COLO829 (cell line): ENCODE measurements at regions not wholly inside any gene's neighbourhood (a gene's known extent, or its start where the extent isn't known, plus 50 kb on each side); places are given as distances from the start of the nearest gene placed in this dataset.
"Not testable (repeated sequence)": the region's sequence is repeated elsewhere in the genome, so short reads cannot be mapped to it uniquely, and the experiment has no call there.

Experiments used
- DNase-seq: peaks from one replicate; pipeline ENCODE4 v3.0.0; 2012; ENCODE audit warnings: low spot score

DNA sequence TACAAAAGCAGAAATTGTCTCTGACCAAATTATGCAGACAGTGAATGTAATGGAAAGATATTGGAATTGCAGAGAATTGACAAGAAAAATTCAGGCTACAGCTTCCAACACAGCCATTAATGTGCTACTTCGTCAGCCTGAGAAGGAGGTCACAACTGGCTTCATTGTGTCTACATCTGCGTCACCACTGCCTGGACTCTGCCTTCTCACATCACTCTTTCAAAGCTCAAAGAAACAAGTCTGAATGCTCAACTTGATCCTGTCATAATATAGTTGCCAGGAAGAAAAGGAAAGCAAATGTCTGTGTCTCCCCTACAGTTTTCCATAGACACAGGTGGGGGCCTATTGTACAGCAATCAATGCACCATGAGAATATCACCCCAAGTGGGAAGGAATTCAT lies 806.5 kb upstream of the CDH10 start:
- no peak for DNase-seq

DNA sequence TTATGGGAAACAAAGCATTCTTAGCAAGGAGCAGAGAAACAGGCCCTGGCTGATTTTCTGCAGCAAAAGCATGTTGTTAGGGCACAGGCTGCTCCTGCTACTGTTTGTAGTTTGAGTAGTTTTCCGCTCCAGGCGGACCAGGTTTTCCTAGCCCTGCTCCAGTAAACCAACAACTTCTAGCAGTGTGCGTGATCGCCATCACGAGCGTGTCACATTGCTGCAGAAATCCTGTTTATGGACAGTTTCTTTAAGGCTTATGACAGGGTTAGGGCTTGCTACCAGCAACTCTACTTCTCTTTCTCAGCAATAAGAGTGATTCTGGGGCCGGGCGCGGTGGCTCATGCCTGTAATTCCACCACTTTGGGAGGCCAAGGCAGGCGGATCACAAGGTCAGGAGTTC lies 803.9 kb upstream of the CDH10 start:
- no peak for DNase-seq

DNA sequence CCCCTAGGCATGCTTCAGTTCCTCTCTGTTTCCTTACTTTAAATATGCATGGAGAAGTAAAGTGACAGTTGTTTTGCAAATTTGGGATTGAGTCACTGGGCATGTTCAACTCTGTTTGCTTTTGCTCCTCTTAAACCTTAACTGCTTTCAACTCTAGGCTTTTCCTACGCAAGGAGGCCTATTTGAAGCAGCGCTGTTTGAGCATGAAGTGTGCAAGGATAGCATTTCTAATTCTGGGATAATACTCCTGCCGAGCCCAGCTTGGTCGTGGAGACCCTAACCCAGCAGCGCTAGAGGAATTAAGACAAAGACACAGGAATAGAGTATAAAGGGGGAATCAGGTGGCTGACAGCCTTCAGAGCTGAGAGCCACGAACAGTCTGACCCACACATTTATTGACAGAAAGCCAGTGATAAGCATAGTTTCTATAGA lies 803.4 kb upstream of the CDH10 start:
- no peak for DNase-seq

DNA sequence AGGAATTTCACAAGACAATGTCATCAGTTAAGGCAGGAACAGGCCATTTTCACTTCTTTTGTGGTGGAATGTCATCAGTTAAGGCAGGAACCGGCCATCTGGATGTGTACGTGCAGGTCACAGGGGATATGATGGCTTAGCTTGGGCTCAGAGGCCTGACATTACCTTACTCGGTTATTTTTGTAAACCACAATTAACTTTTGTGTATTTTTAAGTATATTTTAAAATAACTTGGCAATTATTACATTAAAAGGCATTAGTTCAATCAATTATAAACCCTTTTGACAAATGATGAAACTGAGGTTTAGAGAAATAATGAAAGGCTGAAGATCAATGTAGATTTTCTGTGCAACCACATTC lies 801.3 kb upstream of the CDH10 start:
- not testable (repeated sequence) for DNase-seq

DNA sequence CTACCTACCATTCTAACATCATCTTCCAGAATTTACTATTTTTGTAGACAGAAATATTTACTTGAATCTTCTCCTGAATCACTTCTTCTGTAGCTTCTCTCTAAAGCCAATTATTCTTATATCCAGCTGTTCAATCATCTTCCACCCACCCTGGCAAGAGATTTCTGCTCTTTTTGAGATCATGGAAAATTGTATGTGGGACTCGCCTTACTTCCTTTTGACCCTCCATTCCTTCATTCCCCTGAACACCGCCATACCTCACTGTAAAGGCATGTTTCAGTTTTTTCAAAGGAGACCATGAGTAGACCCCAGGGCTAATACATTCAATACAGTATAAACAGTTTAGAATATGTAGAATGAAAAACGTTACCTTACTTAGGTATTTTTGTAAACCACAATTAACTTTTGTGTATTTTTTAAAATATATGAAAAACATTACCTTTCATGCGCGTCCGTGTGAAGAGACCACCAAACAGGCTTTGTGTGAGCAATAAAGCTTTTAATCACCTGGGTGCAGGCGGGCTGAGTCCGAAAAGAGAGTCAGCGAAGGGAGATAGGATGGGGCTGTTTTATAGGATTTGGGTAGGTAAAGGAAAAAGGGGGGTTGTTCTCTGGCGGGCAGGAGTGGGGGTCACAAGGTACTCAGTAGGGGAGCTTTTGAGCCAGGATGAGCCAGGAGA lies 800.7 kb upstream of the CDH10 start:
- DNase-seq: not testable (repeated sequence)

DNA sequence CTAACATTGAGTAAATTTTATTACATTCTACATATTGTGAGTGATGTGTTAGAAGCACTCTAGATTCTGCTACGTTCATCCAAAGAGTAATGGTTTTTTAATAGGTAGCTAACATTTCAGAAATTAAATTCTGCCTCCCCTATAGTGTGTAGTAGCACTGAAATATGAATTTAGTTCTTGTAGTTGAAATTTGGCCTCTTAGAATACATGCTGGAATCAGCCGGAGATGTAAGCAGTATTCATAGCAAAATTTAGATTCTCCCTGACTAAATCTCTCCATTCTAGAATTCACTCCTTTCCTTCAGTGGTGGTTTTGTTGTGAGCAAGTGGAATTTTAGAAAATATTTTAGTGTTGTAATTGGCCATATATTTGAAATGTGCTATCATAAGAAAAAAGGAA lies 799.9 kb upstream of the CDH10 start:
- DNase-seq: no peak

DNA sequence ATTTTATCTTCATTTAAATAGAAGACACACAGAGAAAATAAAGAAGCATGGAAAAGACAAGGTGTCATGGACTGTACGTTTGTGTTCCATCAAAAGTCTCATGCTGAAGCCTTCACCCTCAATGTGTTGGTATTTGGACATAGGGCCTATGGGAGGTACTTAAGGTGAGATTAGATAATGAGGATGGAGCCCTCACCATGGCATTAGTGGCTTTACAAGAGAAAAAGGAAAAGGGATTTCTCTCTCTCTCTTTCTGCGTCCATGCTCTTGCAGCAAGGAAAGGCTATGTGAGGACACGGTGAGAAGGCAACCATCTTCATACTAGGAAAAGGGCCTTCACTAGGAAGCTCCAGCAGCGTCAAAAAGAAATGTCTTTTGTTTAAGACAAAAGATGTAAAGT lies 797.0 kb upstream of the CDH10 start:
- DNase-seq: no peak

DNA sequence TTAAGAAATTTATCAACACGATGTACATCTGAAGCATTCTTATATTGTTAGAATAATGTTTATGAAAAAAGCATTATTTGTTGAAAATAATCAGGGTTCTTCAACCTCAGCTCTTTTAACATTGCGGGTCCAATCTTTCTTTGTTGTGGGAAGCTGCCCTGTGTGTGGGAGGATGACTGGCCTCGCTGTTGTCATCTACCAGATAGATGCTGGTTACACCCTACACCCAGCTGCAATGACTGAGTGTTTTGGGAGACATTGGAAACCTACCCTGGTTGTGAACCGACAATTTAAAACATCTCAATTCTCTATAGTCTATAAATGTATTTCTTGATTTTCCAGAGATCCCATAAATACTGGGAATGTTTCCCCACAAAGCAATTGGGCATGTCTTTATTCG lies 794.2 kb upstream of the CDH10 start:
- no peak for DNase-seq

DNA sequence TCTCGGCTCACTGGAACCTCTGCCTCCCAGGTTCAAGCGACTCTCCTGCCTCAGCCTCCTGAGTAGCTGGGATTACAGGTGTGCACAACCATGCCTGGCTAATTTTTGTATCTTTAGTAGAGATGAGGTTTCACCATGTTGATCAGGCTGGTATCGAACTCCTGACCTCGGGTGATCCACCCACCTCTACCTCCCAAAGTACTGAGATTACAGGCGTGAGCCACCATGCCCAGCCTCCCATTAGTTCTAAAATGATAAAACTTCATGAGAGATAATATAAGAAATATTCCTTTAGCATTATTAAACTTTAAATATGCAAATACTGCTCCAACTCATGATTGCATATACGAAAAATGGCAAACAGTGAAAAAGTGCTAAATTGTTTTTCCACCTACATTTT lies 793.6 kb upstream of the CDH10 start:
- DNase-seq: not testable (repeated sequence)

DNA sequence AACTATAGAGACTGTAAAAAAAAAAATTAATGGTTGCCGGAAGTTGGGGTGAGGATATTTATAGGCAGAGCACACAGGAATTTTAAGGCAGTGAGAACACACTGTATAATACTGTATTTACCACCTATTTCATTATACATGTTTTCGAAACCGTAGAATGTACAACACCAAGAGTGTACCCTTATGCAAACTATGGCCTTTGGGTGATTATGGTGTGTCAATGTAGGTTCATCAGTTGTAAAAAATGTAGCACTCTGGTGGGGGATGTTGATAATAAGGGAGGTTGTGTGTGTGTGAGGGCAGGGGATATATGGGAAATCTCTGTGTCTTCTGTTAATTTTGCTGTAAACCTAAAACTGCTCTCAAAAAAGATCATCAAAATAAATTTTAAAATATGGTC lies 791.7 kb upstream of the CDH10 start:
- no peak for DNase-seq

DNA sequence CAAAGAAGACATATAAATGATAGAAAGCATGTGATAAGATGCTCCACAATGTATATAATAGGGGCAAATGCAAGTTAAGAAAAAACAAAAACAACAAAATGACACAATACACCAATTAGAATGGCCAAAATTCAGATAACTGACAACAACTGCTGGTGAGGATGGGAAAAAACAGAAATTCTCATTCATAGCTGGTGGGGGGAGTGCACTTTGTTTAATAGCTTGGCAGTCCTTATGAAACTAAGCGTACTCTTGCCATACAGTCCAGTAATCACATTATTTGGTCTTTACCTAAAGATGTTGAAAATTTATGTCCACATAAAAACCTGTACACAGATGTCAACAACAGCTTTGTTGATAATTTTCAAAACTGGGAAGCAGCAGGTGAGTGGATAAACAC lies 791.1 kb upstream of the CDH10 start:
- DNase-seq: no peak

DNA sequence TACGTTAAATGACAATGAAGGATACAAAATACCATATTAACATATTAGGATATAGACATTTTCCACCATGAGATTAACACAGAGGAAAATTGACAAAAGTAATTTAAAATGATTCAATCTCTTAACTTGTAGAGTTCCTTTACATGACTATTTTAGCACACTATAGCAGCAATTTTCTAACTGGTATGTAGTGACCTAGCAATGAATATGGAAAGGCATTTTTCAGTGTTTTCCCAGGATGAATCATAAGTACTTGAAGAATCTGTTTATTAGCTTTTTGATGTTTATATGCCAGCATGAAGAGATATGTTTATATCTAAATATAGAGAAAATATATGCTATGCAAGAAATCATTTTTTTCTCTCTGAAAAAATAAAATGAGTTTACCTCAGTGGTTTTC lies 782.5 kb upstream of the CDH10 start:
- DNase-seq: no peak

DNA sequence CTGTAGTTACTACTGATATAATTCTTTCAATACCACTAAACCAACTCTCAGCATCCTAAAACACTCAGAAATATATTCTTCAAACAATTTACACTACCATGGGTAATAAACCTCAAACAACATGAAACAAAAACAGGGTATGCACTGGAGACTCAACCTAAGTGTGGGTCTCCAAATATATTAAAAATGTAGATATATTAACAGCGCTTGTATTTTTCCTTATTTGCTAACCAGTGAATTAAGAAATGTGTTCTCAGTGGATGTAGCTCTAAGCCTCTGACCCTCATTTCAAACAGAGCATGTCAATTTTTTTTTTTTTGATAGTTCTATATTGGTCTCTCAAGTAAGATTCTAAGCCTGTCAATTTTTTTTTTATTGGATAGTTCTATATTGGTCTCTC lies 778.5 kb upstream of the CDH10 start:
- no peak for DNase-seq

DNA sequence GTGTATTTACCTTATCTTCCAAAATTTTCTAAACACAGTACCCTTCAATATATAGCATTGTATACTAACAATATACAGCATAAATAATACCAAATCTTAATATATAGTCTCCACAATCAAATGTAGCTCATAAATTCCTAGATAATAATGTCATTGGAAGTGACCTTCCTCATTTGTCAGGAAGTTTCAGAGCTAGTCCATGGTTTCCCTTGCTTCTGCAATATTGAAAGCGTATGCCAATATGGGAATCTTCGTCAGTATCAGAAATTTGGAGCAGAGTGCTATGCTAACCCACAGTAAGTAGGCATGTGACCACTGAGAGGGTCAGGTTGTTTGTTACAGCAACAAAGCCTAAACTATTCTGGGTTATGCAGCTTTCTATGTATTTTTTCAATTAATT lies 774.9 kb upstream of the CDH10 start:
- no peak for DNase-seq

DNA sequence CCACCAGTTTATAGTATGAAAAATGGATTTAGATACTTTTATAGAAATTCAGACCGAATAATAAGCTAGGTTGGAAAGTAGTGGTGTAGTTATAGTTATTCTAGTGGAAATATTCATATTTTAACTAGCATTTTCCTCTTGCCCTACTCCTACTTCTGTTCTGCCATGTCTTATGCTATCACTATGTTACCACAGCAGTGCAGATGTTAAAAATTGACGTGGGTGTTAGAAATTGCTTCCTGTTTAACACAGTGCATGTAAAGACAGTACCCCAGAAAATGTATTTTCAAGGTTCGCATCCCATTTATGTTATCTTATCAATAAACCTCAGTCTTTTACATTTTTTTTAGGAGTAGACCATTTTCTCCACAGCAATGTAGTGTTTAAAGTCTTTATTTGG lies 774.2 kb upstream of the CDH10 start:
- DNase-seq: no peak

DNA sequence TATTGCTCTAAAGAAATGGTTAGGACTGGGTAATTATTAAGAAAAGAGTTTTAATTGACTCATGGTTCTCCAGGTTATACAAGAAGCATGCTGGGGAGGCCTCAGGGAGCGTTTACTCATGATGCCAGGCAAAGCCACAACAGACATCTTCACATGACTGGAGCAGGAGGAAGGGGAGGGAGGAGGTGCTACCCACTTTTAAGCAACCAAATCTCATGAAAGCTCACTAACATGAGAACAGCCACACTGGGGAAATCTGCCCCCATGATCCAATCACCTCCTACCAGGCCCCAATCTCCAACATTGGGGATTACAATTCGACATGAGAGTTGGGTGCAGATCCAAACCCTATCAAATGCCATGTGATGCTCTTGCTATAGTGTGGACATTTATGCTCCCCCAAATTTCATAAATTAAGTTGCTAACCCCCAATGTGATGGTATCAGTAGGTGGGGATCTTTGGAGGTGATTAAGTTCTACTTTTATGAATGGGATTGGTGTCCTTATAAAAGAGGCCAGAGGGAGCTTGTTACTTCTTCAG lies 773.6 kb upstream of the CDH10 start:
- DNase-seq: no peak

DNA sequence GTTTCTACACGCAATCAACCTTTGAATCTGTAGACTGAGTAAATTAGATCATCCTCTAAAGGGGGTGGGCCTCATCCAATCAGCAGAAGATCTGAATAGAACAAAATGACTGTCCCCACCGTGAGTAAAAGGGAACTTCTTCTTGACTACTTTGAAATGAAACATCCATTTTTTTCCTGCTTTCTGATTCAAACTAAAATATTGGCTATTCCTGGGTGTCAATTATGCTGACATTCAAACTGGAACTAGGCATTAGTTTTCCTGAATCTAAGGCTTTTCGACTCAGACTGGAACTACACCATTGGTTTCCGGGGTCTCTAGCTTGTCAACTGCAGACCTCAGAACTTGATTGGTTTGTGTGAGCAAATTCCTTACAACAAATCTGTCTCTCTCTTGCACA lies 772.2 kb upstream of the CDH10 start:
- no peak for DNase-seq

DNA sequence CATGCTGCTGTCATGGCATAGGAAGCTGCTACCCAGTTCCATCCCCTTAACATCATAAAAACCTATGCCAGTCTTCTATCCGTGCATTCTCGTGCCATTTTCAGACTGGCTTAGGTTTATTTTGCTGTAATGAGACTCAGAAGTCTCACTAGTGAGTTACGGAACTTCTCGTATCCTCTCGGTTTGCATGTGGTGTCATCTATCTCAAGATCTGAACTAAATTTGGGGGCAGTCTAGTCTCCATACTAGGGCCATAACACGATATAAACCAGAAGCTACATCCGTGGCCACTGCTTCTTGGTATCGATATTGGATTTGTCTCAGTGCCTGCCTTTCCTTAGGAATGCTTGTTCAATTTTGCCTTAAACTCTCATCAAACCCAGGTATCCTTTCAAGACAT lies 771.2 kb upstream of the CDH10 start:
- DNase-seq: no peak

DNA sequence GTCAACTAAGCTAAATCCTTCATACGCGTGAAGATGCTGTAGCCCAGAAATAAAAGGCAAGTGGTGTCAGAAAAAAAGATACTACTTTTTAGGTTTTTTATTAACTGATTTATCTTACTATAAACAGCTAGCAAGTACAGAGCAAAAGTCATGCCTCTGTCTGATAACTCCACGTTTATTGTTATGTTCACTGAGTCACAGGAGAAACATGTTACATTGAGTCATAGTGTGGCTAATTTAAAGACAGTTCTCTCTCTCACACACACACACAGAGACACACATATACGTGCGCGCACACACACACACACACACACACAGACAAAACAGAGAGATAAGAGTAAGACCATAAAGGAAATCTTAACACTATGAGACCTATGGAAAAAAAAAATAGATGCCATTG lies 770.0 kb upstream of the CDH10 start:
- DNase-seq: no peak

DNA sequence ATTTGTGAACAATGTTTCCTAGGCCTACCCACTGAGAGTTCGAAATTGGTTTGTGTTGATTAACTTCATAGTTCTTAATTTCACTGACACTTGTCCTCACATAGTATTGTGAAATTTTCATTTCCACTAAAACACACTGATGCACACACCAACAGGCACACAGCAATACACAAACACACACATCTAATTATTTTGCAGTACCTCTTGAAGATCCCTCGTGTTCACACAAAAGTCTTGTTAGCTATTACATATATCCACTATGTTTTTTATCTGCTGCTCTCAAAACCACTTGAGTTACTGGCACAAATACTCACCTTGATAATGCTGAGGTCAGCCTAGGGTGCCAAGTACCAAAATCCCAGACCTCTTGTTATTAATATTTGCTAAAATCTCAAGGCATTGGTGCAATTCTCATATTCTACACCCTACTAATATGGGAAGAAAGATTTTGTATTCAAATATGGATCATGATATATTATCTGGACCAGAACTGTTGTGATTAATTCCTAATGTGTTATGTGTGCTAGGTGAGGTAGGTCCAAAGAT lies 767.4 kb upstream of the CDH10 start:
- no peak for DNase-seq

DNA sequence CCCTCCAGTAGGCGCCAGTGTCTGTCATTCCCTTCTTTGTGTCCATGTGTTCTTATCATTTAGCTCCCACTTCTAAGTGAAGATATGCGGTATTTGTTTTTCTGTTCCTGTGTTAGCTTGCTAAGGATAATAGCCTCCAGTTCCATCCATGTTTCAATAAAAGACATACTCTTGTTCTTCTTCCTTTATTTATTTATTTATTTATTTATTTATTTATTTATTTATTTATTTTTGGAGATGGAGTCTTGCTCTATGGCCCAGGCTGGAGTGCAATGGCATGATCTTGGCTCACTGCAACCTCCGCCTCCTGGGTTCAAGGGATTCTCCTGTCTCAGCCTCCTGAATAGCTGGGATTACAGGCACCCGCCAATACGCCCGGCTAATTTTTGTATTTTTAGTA lies 762.6 kb upstream of the CDH10 start:
- not testable (repeated sequence) for DNase-seq

DNA sequence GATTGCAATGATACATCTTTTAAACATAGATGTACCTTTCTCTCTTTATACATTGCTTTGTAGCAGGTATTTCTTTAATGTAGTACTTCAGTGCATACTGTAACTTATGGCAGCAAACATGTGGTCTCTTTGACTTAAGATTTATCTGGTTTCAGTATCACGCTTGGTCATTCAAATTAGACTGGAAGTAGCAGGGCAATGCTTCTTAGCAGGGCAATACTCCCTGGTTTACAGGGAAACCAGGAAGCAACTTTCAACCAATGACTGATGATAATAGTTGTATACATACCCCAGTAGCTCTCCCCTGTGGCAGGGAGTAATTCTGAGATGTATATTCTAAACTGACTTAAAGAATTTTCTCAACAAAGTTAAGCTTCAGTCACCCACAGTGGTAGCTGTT lies 761.1 kb upstream of the CDH10 start:
- DNase-seq: no peak

DNA sequence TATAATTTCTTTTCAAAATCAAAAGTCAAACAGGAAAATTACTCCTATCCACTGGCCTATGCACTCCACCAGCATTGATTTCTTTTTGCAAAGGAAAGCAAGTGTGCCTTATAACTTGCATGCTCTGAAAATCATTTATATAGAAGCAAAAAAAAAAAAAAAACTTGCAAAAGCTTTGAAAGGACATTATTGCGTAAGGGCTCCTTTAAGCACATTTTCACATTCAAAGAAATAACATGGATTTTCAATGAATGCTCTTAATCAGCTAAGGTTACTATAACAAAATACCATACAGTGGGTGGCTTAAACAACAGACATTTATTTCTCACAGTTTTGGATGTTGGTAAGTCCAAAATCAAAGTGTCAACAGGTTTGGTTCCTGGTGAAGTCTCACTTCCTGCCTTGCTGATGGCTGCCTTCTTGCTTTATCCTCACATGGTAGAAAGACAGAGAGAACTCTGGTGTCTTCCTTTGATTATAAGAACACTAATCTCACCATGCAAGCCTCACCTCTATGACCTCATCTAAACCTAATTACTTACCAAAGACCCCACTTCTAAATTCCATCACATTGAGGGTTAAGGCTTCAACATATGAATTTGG lies 755.2 kb upstream of the CDH10 start:
- DNase-seq: no peak

DNA sequence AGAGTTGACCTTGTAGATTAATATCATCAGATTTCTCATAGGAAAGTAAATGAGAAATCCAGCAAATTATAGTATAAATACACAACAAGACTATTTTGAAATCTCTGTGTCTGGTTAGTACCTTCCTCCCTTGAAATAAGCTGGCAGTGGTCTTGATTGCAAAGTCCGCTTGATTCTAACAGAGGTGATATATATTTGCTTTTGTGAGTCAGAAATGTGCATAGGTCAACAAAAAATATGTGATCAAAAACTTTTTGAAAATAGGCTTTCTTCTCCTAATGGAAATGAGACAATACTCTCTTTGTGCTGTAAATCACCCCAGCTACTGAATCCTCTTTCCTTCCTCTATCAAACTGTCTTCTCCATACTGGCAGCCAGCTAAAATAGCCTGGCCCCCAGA lies 749.2 kb upstream of the CDH10 start:
- no peak for DNase-seq
